ENCODE measurements at regions not wholly inside any gene's neighbourhood (a gene's known extent, or its start where the extent isn't known, plus 50 kb on each side); places are given as distances from the start of the nearest gene placed in this dataset.

- no peak for TF ChIP-seq PREB (CRISPR knock-in tag; IDR thresholded peaks at IDR 0.05; ENCODE audit: borderline replicate concordance)
Measured at GRCh38 chrX:77003956-77004355, 443.2 kb upstream of the FGF16 start (continued).

- POLR2A ChIA-PET, result no interaction called here
- no peak for DNase-seq (ENCODE audit: low spot score)
- ATAC-seq, result no peak
Measured at GRCh38 chrX:77009691-77010090, 437.5 kb upstream of the FGF16 start.

More at GRCh38 chrX:77009691-77010090, 437.5 kb upstream of the FGF16 start:
- CTCF ChIA-PET, result no interaction called here
- H3K36me3 Mint-ChIP-seq, result no peaks in the 10 kb centered on the region
- peaks cover 3% of the 10 kb centered on the region; the same call in 1 of the 2 replicates for H3K4me1 Mint-ChIP-seq
- H3K9me3 Mint-ChIP-seq, result no peaks in the 10 kb centered on the region
- TF ChIP-seq ATF3 (CRISPR knock-in tag; conservative IDR thresholded peaks at IDR 0.05) (no peak), STAT6 (CRISPR knock-in tag; conservative IDR thresholded peaks at IDR 0.05; ENCODE audit: low read depth) (no peak), RELA (CRISPR knock-in tag; IDR thresholded peaks at IDR 0.05; ENCODE audit: borderline replicate concordance) (no peak), ZBTB21 (CRISPR knock-in tag; IDR thresholded peaks at IDR 0.05; ENCODE audit: borderline replicate concordance) (no peak), ZNF281 (CRISPR knock-in tag; IDR thresholded peaks at IDR 0.05) (no peak), ERG (CRISPR knock-in tag; IDR thresholded peaks at IDR 0.05) (no peak), SMAD4 (CRISPR knock-in tag; IDR thresholded peaks at IDR 0.05) (no peak)
- H3K27me3 Mint-ChIP-seq (ENCODE audit: low read depth), result no peaks in the 10 kb centered on the region
- H3K4me3 Mint-ChIP-seq, result no peak overlapping the region
- H3K27ac Mint-ChIP-seq, result no peak overlapping the region

All from WTC11 (cell line).